ENCODE measurements at regions not wholly inside any gene's neighbourhood (a gene's known extent, or its start where the extent isn't known, plus 50 kb on each side); places are given as distances from the start of the nearest gene placed in this dataset.
A peak's percentile ranks its signal among the peaks of the same experiment; 100 is the strongest.
"Not testable (repeated sequence)": the region's sequence is repeated elsewhere in the genome, so short reads cannot be mapped to it uniquely, and the experiment has no call there.

GRCh38 chr11:128148208-128148607, 439.1 kb downstream of the ETS1 start:
- Histone ChIP-seq H3K4me3 (no peak overlapping the region), H3K27me3 (no peaks in the 10 kb centered on the region), H3K36me3 (no peaks in the 10 kb centered on the region), H3K4me1 (no peaks in the 10 kb centered on the region), H3K9me3 (no peaks in the 10 kb centered on the region), H3K27ac (no peak overlapping the region)
- TF ChIP-seq CTCF (IDR thresholded peaks at IDR 0.05) (no peak), POLR2A (IDR thresholded peaks at IDR 0.05) (no peak)
- intact Hi-C loops (cut with DNase I; ENCODE audit: low total_unique reads) = no loop called here
- no peak for DNase-seq

- no peaks in the 10 kb centered on the region for H3K36me3 ChIP-seq
- no peak for DNase-seq
- H3K27ac ChIP-seq = peak overlapping the region in 1 of 2 donors; percentile 20
- intact Hi-C loops (cut with DNase I; ENCODE audit: low total_unique reads) = no loop called here
- TF ChIP-seq CTCF (IDR thresholded peaks at IDR 0.05) = no peak
- no peak for TF ChIP-seq POLR2A (IDR thresholded peaks at IDR 0.05)
- no peak overlapping the region for H3K4me3 ChIP-seq
- H3K9me3 ChIP-seq = no peaks in the 10 kb centered on the region
- H3K27me3 ChIP-seq = no peaks in the 10 kb centered on the region
- no peaks in the 10 kb centered on the region for H3K4me1 ChIP-seq
Measured at GRCh38 chr11:128146926-128147605, 440.3 kb downstream of the ETS1 start.

- H3K4me1 ChIP-seq; H3K4me3 ChIP-seq; intact Hi-C loops (cut with DNase I; ENCODE audit: low total_unique reads); H3K9me3 ChIP-seq; DNase-seq; H3K36me3 ChIP-seq; H3K27ac ChIP-seq; H3K27me3 ChIP-seq: not testable (repeated sequence)
Measured at GRCh38 chr11:128140293-128140692, 447.1 kb downstream of the ETS1 start.

GRCh38 chr11:128135451-128135850, 451.9 kb downstream of the ETS1 start:
- no peak for TF ChIP-seq POLR2A (IDR thresholded peaks at IDR 0.05)
- no peak for TF ChIP-seq CTCF (IDR thresholded peaks at IDR 0.05)

GRCh38 chr11:128133501-128133900, 453.9 kb downstream of the ETS1 start:
- TF ChIP-seq POLR2A (IDR thresholded peaks at IDR 0.05) = no peak
- no peak for TF ChIP-seq CTCF (IDR thresholded peaks at IDR 0.05)
- Histone ChIP-seq H3K27me3 (no peaks in the 10 kb centered on the region), H3K4me3 (no peak overlapping the region), H3K27ac (no peak overlapping the region), H3K9me3 (no peaks in the 10 kb centered on the region), H3K4me1 (no peaks in the 10 kb centered on the region), H3K36me3 (no peaks in the 10 kb centered on the region)
- no peak for DNase-seq
- intact Hi-C loops (cut with DNase I; ENCODE audit: low total_unique reads) = no loop called here

More at GRCh38 chr11:128135451-128135850, 451.9 kb downstream of the ETS1 start:
- DNase-seq = no peak
- Histone ChIP-seq H3K36me3 (no peaks in the 10 kb centered on the region), H3K27me3 (no peaks in the 10 kb centered on the region), H3K4me3 (no peak overlapping the region), H3K27ac (no peak overlapping the region), H3K4me1 (no peaks in the 10 kb centered on the region), H3K9me3 (no peaks in the 10 kb centered on the region)
- intact Hi-C loops (cut with DNase I; ENCODE audit: low total_unique reads) = no loop called here

GRCh38 chr11:128130052-128130451, 457.3 kb downstream of the ETS1 start:
- H3K27ac ChIP-seq = no peak overlapping the region
- no peaks in the 10 kb centered on the region for H3K4me1 ChIP-seq
- H3K27me3 ChIP-seq = no peaks in the 10 kb centered on the region
- TF ChIP-seq CTCF (IDR thresholded peaks at IDR 0.05) (no peak), POLR2A (IDR thresholded peaks at IDR 0.05) (no peak)
- intact Hi-C loops (cut with DNase I; ENCODE audit: low total_unique reads) = no loop called here
- DNase-seq = no peak
- no peak overlapping the region for H3K4me3 ChIP-seq
- H3K9me3 ChIP-seq = no peaks in the 10 kb centered on the region
- H3K36me3 ChIP-seq = no peaks in the 10 kb centered on the region

All from uterus (tissue), 3 donors.